Neural cell (in vitro differentiated cells): ENCODE measurements at regions not wholly inside any gene's neighbourhood (a gene's known extent, or its start where the extent isn't known, plus 50 kb on each side); places are given as distances from the start of the nearest gene placed in this dataset.
A peak's percentile ranks its signal among the peaks of the same experiment; 100 is the strongest.

ENCODE experiments used
- H2AFZ ChIP-seq: fragments of 200-600, 300-800 bp; sonication (generic), shearing (Covaris generic); 2 replicates; pipeline ENCODE4 v1.6.0; 2014; ENCODE audit warnings: low read depth, mild to moderate bottlenecking, antibody characterized with exemption, low read length, moderate library complexity
- H3F3A ChIP-seq: fragments of 200-600 bp; shearing (Covaris generic); 2 replicates; pipeline ENCODE4 v1.6.1; 2016; ENCODE audit warnings: mild to moderate bottlenecking, moderate library complexity, mixed read lengths, antibody characterized with exemption, low read length; ENCODE audit not compliant: insufficient read depth, poor library complexity, severe bottlenecking
- H3K27ac ChIP-seq: fragments of 200-600, 300-800 bp; sonication (generic), shearing (Covaris generic); 2 replicates; pipeline ENCODE4 v1.5.1; 2014; ENCODE audit warnings: mild to moderate bottlenecking, low read length, moderate library complexity
- H3K27me3 ChIP-seq: fragments of 300-800, 200-600 bp; sonication (generic), shearing (Covaris generic); 2 replicates; pipeline ENCODE4 v1.6.0; 2014; ENCODE audit warnings: mild to moderate bottlenecking, low read depth, low read length, moderate library complexity; ENCODE audit not compliant: insufficient read depth
- H3K36me3 ChIP-seq: fragments of 300-800, 200-600 bp; sonication (generic), shearing (Covaris generic); 2 replicates; pipeline ENCODE4 v1.5.1; 2014; ENCODE audit warnings: mild to moderate bottlenecking, antibody characterized with exemption, low read length, moderate library complexity; ENCODE audit not compliant: insufficient read depth
- H3K4me2 ChIP-seq: fragments of 300-800, 200-600 bp; sonication (generic), shearing (Covaris generic); 2 replicates; pipeline ENCODE4 v1.6.0; 2014; ENCODE audit warnings: mild to moderate bottlenecking, low read length
- H3K4me3 ChIP-seq: fragments of 300-800, 200-600 bp; sonication (generic), shearing (Covaris generic); 2 replicates; pipeline ENCODE4 v1.5.1; 2014; ENCODE audit warnings: mild to moderate bottlenecking, low read length, moderate library complexity
- H3K79me2 ChIP-seq: fragments of 200-600 bp; shearing (Covaris generic); replicated peaks from 2 replicates; pipeline ENCODE4 v1.6.0; 2014; ENCODE audit warnings: mild to moderate bottlenecking, low read length, moderate library complexity; ENCODE audit not compliant: insufficient read depth
- H3K9ac ChIP-seq: fragments of 300-800, 200-600 bp; sonication (generic), shearing (Covaris generic); 2 replicates; pipeline ENCODE4 v1.6.1; 2016; ENCODE audit warnings: mild to moderate bottlenecking, low read length, mixed read lengths
- H3K9me2 ChIP-seq: fragments of 200-600 bp; shearing (Covaris generic); 2 replicates; pipeline ENCODE4 v1.6.1; 2016; ENCODE audit warnings: mild to moderate bottlenecking, low read length, mixed read lengths; ENCODE audit not compliant: insufficient read depth
- H3K9me3 ChIP-seq: fragments of 200-600, 300-800 bp; sonication (generic), shearing (Covaris generic); 2 replicates; pipeline ENCODE4 v1.6.1; 2016; ENCODE audit warnings: mild to moderate bottlenecking, mixed run types, low read length, moderate library complexity, mixed read lengths
- H4K20me1 ChIP-seq: fragments of 200-600 bp; shearing (Covaris generic); 2 replicates; pipeline ENCODE4 v1.6.1; 2016; ENCODE audit warnings: mild to moderate bottlenecking, mixed run types; ENCODE audit not compliant: insufficient read depth
- EP300 ChIP-seq: fragments of 450-650 bp; conservative IDR thresholded peaks from 2 replicates; pipeline ENCODE4 v1.6.1; 2014; ENCODE audit warnings: antibody characterized with exemption, mild to moderate bottlenecking, moderate library complexity; ENCODE audit not compliant: poor library complexity, severe bottlenecking
- EZH2 ChIP-seq: fragments of 200-600, 300-800 bp; shearing (Covaris generic), sonication (generic); IDR thresholded peaks from 2 replicates; pipeline ENCODE4 v1.6.1; 2014; ENCODE audit warnings: antibody characterized with exemption, low read length, borderline replicate concordance, mild to moderate bottlenecking; ENCODE audit not compliant: insufficient read depth, poor library complexity, severe bottlenecking
- MXI1 ChIP-seq: fragments of 450-650 bp; conservative IDR thresholded peaks from 2 replicates; pipeline ENCODE4 v1.6.1; 2014; ENCODE audit warnings: antibody characterized with exemption, mild to moderate bottlenecking; ENCODE audit not compliant: poor library complexity, severe bottlenecking
- POLR2AphosphoS5 ChIP-seq: IDR thresholded peaks from 2 replicates; pipeline ENCODE4 v1.6.1; 2012
- RAD21 ChIP-seq: fragments of 450-650 bp; conservative IDR thresholded peaks from 2 replicates; pipeline ENCODE4 v1.6.1; 2014; ENCODE audit warnings: antibody characterized with exemption, mild to moderate bottlenecking, moderate library complexity
- REST ChIP-seq: IDR thresholded peaks from 2 replicates; pipeline ENCODE4 v1.6.1; 2012; ENCODE audit warnings: borderline replicate concordance
- SMC3 ChIP-seq: fragments of 450-650 bp; conservative IDR thresholded peaks from 2 replicates; pipeline ENCODE4 v1.6.1; 2014; ENCODE audit warnings: antibody characterized with exemption, mild to moderate bottlenecking, moderate library complexity; ENCODE audit not compliant: poor library complexity
- TAF1 ChIP-seq: IDR thresholded peaks from 2 replicates; pipeline ENCODE4 v1.6.1; 2012; ENCODE audit warnings: low read depth
- TF ChIP-seq, protein P1 (sequence below): fragments of 450-650 bp; IDR thresholded peaks from 2 replicates; pipeline ENCODE4 v1.5.1; 2014; ENCODE audit warnings: antibody characterized with exemption, mild to moderate bottlenecking, moderate library complexity; ENCODE audit not compliant: poor library complexity, severe bottlenecking

DNA sequence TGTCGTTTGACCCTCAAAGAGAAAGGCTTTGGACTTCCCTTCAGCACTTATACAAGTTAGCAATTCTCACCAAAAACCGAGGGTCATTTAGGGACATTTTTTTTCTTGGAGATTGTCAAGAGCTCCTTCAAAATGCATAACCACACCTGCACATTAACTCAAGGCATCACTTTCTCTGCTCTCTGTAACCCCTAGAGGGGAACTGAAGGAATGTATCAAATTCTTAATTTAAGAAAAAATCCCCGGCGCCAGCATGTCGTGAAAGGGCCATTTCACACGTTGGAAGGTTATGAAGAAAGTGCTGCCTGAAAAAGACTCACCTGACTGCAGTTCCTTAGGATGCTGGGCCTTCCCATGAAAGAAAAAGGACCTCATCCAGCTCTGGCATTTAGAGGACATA lies 131.6 kb upstream of the ZC3H12A start:
- Histone ChIP-seq H3K36me3 (no peaks in the 10 kb centered on the region), H3K4me3 (no peak overlapping the region), H3K4me2 (no peak overlapping the region), H3F3A (no peaks in the 10 kb centered on the region), H3K9ac (no peak overlapping the region), H3K79me2 (no peaks in the 10 kb centered on the region), H2AFZ (no peak overlapping the region), H3K27ac (no peak overlapping the region), H4K20me1 (no peaks in the 10 kb centered on the region), H3K9me2 (no peaks in the 10 kb centered on the region), H3K9me3 (no peaks in the 10 kb centered on the region), H3K27me3 (no peaks in the 10 kb centered on the region)
- no peak for TF ChIP-seq POLR2AphosphoS5
- TF ChIP-seq TAF1: no peak
- TF ChIP-seq, protein P1, sequence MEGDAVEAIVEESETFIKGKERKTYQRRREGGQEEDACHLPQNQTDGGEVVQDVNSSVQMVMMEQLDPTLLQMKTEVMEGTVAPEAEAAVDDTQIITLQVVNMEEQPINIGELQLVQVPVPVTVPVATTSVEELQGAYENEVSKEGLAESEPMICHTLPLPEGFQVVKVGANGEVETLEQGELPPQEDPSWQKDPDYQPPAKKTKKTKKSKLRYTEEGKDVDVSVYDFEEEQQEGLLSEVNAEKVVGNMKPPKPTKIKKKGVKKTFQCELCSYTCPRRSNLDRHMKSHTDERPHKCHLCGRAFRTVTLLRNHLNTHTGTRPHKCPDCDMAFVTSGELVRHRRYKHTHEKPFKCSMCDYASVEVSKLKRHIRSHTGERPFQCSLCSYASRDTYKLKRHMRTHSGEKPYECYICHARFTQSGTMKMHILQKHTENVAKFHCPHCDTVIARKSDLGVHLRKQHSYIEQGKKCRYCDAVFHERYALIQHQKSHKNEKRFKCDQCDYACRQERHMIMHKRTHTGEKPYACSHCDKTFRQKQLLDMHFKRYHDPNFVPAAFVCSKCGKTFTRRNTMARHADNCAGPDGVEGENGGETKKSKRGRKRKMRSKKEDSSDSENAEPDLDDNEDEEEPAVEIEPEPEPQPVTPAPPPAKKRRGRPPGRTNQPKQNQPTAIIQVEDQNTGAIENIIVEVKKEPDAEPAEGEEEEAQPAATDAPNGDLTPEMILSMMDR: peak; percentile 13

- no peaks in the 10 kb centered on the region for H3K36me3 ChIP-seq
- TF ChIP-seq POLR2AphosphoS5 (no peak), RAD21 (no peak), TAF1 (no peak), EP300 (no peak), EZH2 (no peak), REST (no peak), MXI1 (no peak), SMC3 (no peak)
- TF ChIP-seq, protein P1: no peak
- H3K9ac ChIP-seq: no peak overlapping the region
- no peak overlapping the region for H3K4me3 ChIP-seq
- H3K79me2 ChIP-seq: no peaks in the 10 kb centered on the region
- H3F3A ChIP-seq: no peaks in the 10 kb centered on the region
- no peaks in the 10 kb centered on the region for H3K9me2 ChIP-seq
- H2AFZ ChIP-seq: no peak overlapping the region
- no peaks in the 10 kb centered on the region for H4K20me1 ChIP-seq
- no peaks in the 10 kb centered on the region for H3K27me3 ChIP-seq
- no peak overlapping the region for H3K27ac ChIP-seq
- H3K4me2 ChIP-seq: no peak overlapping the region
- H3K9me3 ChIP-seq: no peaks in the 10 kb centered on the region
These were observed 127.2 kb upstream of the ZC3H12A start for GRCh38 chr1:37347104-37347649.
